ENCODE measurements at regions not wholly inside any gene's neighbourhood (a gene's known extent, or its start where the extent isn't known, plus 50 kb on each side); places are given as distances from the start of the nearest gene placed in this dataset.

GRCh38 chr6:97816526-97816925 is 533.5 kb upstream of the MMS22L start:
- no peak for DNase-seq (ENCODE audit: low read depth, low spot score)
- Histone ChIP-seq H3K79me2 (ENCODE audit: insufficient read depth, low read length) (no peaks in the 10 kb centered on the region), H3K9ac (ENCODE audit: low read length) (no peak overlapping the region), H3K4me1 (ENCODE audit: control insufficient read depth in 1 of 2, insufficient read depth in 2 of 2, low read length in 2 of 2) (no peaks in the 10 kb centered on the region), H2AFZ (ENCODE audit: low read depth, low read length, poor library complexity, severe bottlenecking) (no peak overlapping the region), H3K9me2 (ENCODE audit: insufficient read depth) (no peaks in the 10 kb centered on the region), H3K4me3 (replicated peaks in 1 of 2; ENCODE audit: low read depth in 1 of 2, low read length in 2 of 2) (no peak overlapping the region), H4K20me1 (ENCODE audit: insufficient read depth) (no peaks in the 10 kb centered on the region), H3K27ac (ENCODE audit: low read depth, low read length) (no peak overlapping the region), H3K36me3 (ENCODE audit: control insufficient read depth in 1 of 2, insufficient read depth in 2 of 2, low read length in 2 of 2) (no peaks in the 10 kb centered on the region), H3K27me3 (ENCODE audit: insufficient read depth, low read length) (peaks cover 65% of the 10 kb centered on the region), H3K9me3 (ENCODE audit: control insufficient read depth in 1 of 2, insufficient read depth in 1 of 2, low read depth in 1 of 2, low read length in 2 of 2) (no peaks in the 10 kb centered on the region), H3K4me2 (ENCODE audit: low read length) (no peak overlapping the region)
- POLR2A ChIA-PET = no interaction called here
- CTCF ChIA-PET = no interaction called here
- TF ChIP-seq SP1 (IDR thresholded peaks at IDR 0.05; ENCODE audit: low read depth) (no peak), ZFX (IDR thresholded peaks at IDR 0.05) (no peak), TCF7L2 (IDR thresholded peaks at IDR 0.05; ENCODE audit: borderline replicate concordance, extremely low read depth, insufficient read depth, insufficient read length) (no peak), RAD21 (IDR thresholded peaks at IDR 0.05; ENCODE audit: low read depth) (no peak), SIN3A (IDR thresholded peaks at IDR 0.05; ENCODE audit: low read depth) (no peak), ATF3 (IDR thresholded peaks at IDR 0.05) (no peak), CBX3 (IDR thresholded peaks at IDR 0.05; ENCODE audit: low read depth) (no peak), POLR2A (IDR thresholded peaks at IDR 0.05; ENCODE audit: borderline replicate concordance, extremely low read depth, insufficient read depth, insufficient read length) (no peak), ZNF274 (IDR thresholded peaks at IDR 0.05; ENCODE audit: low read depth, low read length) (no peak), MAX (IDR thresholded peaks at IDR 0.05) (no peak), ZBTB33 (IDR thresholded peaks at IDR 0.05; ENCODE audit: extremely low read depth, insufficient replicate concordance, low read length) (no peak), ELF1 (IDR thresholded peaks at IDR 0.05; ENCODE audit: borderline replicate concordance, low read depth) (no peak), EZH2 (IDR thresholded peaks at IDR 0.05) (no peak)
- TF ChIP-seq, protein P1, sequence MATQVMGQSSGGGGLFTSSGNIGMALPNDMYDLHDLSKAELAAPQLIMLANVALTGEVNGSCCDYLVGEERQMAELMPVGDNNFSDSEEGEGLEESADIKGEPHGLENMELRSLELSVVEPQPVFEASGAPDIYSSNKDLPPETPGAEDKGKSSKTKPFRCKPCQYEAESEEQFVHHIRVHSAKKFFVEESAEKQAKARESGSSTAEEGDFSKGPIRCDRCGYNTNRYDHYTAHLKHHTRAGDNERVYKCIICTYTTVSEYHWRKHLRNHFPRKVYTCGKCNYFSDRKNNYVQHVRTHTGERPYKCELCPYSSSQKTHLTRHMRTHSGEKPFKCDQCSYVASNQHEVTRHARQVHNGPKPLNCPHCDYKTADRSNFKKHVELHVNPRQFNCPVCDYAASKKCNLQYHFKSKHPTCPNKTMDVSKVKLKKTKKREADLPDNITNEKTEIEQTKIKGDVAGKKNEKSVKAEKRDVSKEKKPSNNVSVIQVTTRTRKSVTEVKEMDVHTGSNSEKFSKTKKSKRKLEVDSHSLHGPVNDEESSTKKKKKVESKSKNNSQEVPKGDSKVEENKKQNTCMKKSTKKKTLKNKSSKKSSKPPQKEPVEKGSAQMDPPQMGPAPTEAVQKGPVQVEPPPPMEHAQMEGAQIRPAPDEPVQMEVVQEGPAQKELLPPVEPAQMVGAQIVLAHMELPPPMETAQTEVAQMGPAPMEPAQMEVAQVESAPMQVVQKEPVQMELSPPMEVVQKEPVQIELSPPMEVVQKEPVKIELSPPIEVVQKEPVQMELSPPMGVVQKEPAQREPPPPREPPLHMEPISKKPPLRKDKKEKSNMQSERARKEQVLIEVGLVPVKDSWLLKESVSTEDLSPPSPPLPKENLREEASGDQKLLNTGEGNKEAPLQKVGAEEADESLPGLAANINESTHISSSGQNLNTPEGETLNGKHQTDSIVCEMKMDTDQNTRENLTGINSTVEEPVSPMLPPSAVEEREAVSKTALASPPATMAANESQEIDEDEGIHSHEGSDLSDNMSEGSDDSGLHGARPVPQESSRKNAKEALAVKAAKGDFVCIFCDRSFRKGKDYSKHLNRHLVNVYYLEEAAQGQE (IDR thresholded peaks at IDR 0.05; ENCODE audit: low read depth) = no peak
- RAD21 ChIA-PET (ENCODE audit: low non-redundant PET in 1 of 2, low total read pairs in 2 of 2, uncharacterized antibody in 2 of 2, unreplicated experiment in 2 of 2) = no interaction called here
- BruUV-seq (replicated peaks) = no TSS peak
- no peak for ATAC-seq
- intact Hi-C loops (cut with micrococcal nuclease) = no loop called here

Measured in HCT116 (cell line).